Panc1 (cell line): ENCODE measurements at regions not wholly inside any gene's neighbourhood (a gene's known extent, or its start where the extent isn't known, plus 50 kb on each side); places are given as distances from the start of the nearest gene placed in this dataset.

Source experiments
- CTCF ChIP-seq: fragments of 450-650 bp; IDR thresholded peaks from 2 replicates; pipeline ENCODE4 v1.5.1; 2017; ENCODE audit warnings: mild to moderate bottlenecking
- POLR2AphosphoS5 ChIP-seq: IDR thresholded peaks from 2 replicates; pipeline ENCODE4 v1.6.1; 2012; ENCODE audit warnings: mild to moderate bottlenecking, low read depth, low read length, moderate library complexity
- SIN3A ChIP-seq: IDR thresholded peaks from 2 replicates; pipeline ENCODE4 v1.6.1; 2012; ENCODE audit warnings: low read depth, mild to moderate bottlenecking, low read length, moderate library complexity, borderline replicate concordance; ENCODE audit not compliant: insufficient read depth
- TCF7L2 ChIP-seq: IDR thresholded peaks from 2 replicates; pipeline ENCODE4 v1.6.1; 2011; ENCODE audit warnings: mild to moderate bottlenecking, low read depth, low read length, inconsistent platforms

DNA sequence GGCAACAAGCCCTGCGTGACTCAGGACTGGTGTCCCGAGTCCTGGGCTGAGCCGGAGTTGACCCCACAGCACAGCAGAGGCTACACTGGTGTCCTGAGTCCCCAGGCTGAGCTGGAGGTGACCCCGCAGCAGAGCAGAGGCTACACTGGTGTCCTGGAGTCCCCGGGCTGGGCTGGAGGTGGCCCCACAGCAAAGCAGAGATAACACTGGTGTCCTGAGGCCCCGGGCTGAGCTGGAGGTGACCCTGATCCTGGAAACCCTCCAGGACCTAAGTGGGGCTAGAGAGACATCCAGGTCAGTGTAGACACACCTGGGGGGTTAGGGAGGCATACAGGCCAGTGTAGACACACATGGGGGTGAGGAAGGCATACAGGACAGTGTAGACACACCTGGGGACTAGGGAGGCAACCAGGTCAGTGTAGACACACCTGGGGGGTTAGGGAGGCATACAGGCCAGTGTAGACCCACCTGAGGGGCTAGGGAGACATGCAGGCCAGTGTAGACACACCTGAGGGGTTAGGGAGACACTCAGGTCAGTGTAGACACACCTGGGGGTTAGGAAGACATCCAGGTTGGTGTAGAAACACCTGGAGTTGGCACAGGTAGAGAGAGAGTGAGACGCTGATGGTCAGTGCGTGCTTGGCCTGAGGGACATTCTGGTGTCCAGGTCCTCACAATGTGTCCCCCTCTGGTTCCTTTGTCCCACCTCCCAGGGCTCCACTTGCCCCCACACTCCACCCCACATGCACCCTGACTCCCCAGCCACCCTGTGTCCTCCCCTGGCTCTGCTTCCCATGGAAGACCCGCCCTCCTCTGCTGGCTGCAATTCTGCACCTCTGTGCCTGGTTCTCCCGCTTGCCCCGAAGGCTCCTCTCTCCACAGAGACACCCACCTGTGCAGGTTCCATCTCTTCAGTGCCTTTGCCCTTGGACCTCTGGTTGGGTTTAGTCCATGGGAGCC is 321.6 kb upstream of the SFSWAP start:
- TF ChIP-seq CTCF (no peak), POLR2AphosphoS5 (no peak), TCF7L2 (no peak), SIN3A (no peak)
